ENCODE measurements at regions not wholly inside any gene's neighbourhood (a gene's known extent, or its start where the extent isn't known, plus 50 kb on each side); places are given as distances from the start of the nearest gene placed in this dataset.

DNA sequence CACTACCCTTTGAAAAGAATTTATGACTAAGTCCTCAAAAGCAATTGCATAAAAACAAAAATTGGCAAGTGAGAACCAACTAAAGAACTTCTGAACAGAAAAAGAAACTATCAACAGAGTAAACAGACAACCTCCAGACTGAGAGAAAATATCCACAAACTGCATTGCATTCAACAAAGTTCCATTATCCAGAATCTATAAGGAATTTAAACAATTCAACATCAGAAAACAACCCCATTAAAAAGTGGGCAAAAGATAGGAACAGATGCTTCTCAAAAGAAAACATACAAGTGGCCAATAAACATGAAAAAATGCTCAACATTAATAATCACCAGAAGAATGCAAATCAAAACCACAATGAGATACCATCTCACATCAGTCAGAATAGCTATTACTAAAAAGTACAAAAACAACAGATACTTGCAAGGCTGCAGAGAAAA, 130.2 kb downstream of the GASK1B start (continued):
- TF ChIP-seq ZNF462 (CRISPR knock-in tag; IDR thresholded peaks at IDR 0.05) (no peak), EZH2 (IDR thresholded peaks at IDR 0.05; ENCODE audit: low read depth, unreplicated experiment) (no peak), ZNF114 (CRISPR knock-in tag; IDR thresholded peaks at IDR 0.05) (no peak)
- TF ChIP-seq, protein P1, sequence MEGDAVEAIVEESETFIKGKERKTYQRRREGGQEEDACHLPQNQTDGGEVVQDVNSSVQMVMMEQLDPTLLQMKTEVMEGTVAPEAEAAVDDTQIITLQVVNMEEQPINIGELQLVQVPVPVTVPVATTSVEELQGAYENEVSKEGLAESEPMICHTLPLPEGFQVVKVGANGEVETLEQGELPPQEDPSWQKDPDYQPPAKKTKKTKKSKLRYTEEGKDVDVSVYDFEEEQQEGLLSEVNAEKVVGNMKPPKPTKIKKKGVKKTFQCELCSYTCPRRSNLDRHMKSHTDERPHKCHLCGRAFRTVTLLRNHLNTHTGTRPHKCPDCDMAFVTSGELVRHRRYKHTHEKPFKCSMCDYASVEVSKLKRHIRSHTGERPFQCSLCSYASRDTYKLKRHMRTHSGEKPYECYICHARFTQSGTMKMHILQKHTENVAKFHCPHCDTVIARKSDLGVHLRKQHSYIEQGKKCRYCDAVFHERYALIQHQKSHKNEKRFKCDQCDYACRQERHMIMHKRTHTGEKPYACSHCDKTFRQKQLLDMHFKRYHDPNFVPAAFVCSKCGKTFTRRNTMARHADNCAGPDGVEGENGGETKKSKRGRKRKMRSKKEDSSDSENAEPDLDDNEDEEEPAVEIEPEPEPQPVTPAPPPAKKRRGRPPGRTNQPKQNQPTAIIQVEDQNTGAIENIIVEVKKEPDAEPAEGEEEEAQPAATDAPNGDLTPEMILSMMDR (conservative IDR thresholded peaks at IDR 0.05; ENCODE audit: low read depth in 2 of 2) = no peak

DNA sequence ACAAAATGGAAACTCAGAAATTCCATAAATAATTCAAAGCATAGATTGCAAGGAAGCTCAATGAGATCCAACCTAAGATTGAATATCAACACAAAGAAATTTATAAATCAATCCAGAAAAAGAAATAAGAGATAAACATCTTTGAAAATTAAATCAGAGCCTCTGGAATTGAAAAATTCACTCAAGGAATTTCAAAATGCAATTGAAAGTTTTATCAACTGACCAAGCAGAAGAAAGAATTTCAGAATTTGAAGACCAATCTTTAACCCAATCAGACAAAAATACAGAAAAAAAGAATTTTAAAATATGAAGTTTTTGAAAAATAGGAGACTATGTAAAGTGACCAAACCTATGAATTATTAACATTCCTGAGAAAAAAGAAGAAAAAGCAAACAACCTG, 134.1 kb downstream of the GASK1B start:
- Mint-ChIP-seq H3K27ac (no peak overlapping the region), H3K27me3 (ENCODE audit: insufficient read depth, low read depth, poor library complexity) (no peaks in the 10 kb centered on the region)
- TF ChIP-seq JUNB (IDR thresholded peaks at IDR 0.05; ENCODE audit: unreplicated experiment) = no peak
- TF ChIP-seq NANOG (IDR thresholded peaks at IDR 0.05; ENCODE audit: borderline replicate concordance) = no peak
- TF ChIP-seq, protein P2, sequence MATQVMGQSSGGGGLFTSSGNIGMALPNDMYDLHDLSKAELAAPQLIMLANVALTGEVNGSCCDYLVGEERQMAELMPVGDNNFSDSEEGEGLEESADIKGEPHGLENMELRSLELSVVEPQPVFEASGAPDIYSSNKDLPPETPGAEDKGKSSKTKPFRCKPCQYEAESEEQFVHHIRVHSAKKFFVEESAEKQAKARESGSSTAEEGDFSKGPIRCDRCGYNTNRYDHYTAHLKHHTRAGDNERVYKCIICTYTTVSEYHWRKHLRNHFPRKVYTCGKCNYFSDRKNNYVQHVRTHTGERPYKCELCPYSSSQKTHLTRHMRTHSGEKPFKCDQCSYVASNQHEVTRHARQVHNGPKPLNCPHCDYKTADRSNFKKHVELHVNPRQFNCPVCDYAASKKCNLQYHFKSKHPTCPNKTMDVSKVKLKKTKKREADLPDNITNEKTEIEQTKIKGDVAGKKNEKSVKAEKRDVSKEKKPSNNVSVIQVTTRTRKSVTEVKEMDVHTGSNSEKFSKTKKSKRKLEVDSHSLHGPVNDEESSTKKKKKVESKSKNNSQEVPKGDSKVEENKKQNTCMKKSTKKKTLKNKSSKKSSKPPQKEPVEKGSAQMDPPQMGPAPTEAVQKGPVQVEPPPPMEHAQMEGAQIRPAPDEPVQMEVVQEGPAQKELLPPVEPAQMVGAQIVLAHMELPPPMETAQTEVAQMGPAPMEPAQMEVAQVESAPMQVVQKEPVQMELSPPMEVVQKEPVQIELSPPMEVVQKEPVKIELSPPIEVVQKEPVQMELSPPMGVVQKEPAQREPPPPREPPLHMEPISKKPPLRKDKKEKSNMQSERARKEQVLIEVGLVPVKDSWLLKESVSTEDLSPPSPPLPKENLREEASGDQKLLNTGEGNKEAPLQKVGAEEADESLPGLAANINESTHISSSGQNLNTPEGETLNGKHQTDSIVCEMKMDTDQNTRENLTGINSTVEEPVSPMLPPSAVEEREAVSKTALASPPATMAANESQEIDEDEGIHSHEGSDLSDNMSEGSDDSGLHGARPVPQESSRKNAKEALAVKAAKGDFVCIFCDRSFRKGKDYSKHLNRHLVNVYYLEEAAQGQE (IDR thresholded peaks at IDR 0.05; ENCODE audit: unreplicated experiment) = no peak
- TF ChIP-seq ZNF331 (CRISPR knock-in tag; IDR thresholded peaks at IDR 0.05; ENCODE audit: low read depth) = no peak
- TF ChIP-seq CREB1 (CRISPR knock-in tag; IDR thresholded peaks at IDR 0.05; ENCODE audit: low read depth) = no peak
- no peak for TF ChIP-seq EZH2phosphoT487 (IDR thresholded peaks at IDR 0.05; ENCODE audit: unreplicated experiment)

More for the DNA sequence above, 134.1 kb downstream of the GASK1B start:
- Mint-ChIP-seq H3K4me1 (peaks cover 5% of the 10 kb centered on the region; the same call in 2 of the 3 replicates), H3K9me3 (no peaks in the 10 kb centered on the region), H3K4me3 (no peak overlapping the region), H3K36me3 (ENCODE audit: low read depth) (no peaks in the 10 kb centered on the region)
- Histone ChIP-seq H3K4me1 (ENCODE audit: insufficient read depth) (peaks cover 6% of the 10 kb centered on the region; the same call in 1 of the 2 replicates), H2AFZ (no peak overlapping the region), H3K27ac (ENCODE audit: low read depth) (no peak overlapping the region), H3K36me3 (ENCODE audit: insufficient read depth) (no peaks in the 10 kb centered on the region), H3F3A (replicated peaks; ENCODE audit: low read depth) (no peaks in the 10 kb centered on the region), H3K4me3 (no peak overlapping the region), H3K4me2 (no peak overlapping the region), H3K9me2 (ENCODE audit: insufficient read depth) (0 out of 2 replicates have a peak, but pooled peaks cover 3% of the 10 kb centered on the region), H3K27me3 (ENCODE audit: insufficient read depth) (no peaks in the 10 kb centered on the region), H4K20me1 (replicated peaks; ENCODE audit: insufficient read depth) (no peaks in the 10 kb centered on the region), H3K79me2 (replicated peaks; ENCODE audit: insufficient read depth) (no peaks in the 10 kb centered on the region)
- ATAC-seq (no peak), DNase-seq (ENCODE audit: low spot score) (no peak)
